Skeletal muscle satellite cell (primary cell): ENCODE measurements at regions not wholly inside any gene's neighbourhood (a gene's known extent, or its start where the extent isn't known, plus 50 kb on each side); places are given as distances from the start of the nearest gene placed in this dataset.

Source experiments
- H3K27me3 ChIP-seq: 2 replicates; pipeline ENCODE4 v1.7.0; 2013; ENCODE audit warnings: low read length; ENCODE audit not compliant: control insufficient read depth, insufficient read depth
- H3K36me3 ChIP-seq: 2 replicates; pipeline ENCODE4 v1.7.0; 2013; ENCODE audit warnings: mild to moderate bottlenecking, control low read depth, low read length; ENCODE audit not compliant: insufficient read depth
- H3K4me1 ChIP-seq: 2 replicates; pipeline ENCODE4 v1.7.0; 2013; ENCODE audit warnings: low read length; ENCODE audit not compliant: control insufficient read depth, insufficient read depth
- H3K4me2 ChIP-seq: 2 replicates; pipeline ENCODE4 v1.7.0; 2013; ENCODE audit warnings: mild to moderate bottlenecking, low read length
- H3K4me3 ChIP-seq: 2 replicates; pipeline ENCODE4 v1.7.0; 2013; ENCODE audit warnings: low read length
- H3K9ac ChIP-seq: 2 replicates; pipeline ENCODE4 v1.7.0; 2013; ENCODE audit warnings: mild to moderate bottlenecking, low read depth, low read length, moderate library complexity
- H3K9me3 ChIP-seq: replicated peaks from 2 replicates; pipeline ENCODE4 v1.7.0; 2013; ENCODE audit warnings: mild to moderate bottlenecking, control low read depth, low read length

DNA sequence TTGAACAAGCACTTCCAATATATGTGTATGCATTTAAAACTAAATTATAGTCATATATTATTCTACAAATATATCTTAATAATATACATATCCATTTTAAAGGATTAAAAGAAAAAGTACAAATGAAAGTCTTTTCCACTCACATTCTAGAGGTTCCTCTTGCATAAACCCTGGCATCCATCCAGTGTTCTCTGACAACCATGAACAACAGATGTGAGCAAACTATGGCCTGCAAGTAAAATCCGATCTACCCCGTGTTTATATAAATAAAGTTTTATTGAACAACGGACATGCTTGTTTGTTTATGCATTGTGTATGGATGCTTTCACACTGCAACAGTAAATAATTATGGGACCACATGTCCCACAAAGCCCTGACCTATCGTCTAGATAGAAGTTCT lies 1122.3 kb downstream of the EPHA7 start:
- Histone ChIP-seq H3K9ac (no peak overlapping the region), H3K4me3 (no peak overlapping the region), H3K27me3 (no peaks in the 10 kb centered on the region), H3K4me2 (no peak overlapping the region), H3K4me1 (no peaks in the 10 kb centered on the region), H3K36me3 (no peaks in the 10 kb centered on the region), H3K9me3 (no peaks in the 10 kb centered on the region)

DNA sequence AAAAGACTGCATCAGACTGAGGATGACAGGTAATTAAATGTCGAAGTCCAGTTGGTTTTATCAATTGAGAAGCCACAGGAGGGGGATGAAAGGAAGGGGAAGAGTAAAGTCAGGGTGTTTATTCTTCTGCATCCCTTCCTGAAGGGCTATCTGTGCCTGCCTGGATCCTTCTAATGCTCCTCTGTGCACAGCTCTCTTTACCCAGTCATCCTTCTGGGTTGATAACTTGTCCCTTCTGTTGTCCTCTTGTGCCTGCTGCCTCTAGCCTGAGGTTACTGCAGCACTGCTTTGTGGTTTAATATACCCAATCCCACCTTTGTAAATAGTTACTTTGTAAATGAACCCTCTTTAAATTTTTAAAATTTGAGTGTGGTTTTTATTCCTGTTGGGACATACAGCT lies 1127.3 kb downstream of the EPHA7 start:
- Histone ChIP-seq H3K4me3 (no peak overlapping the region), H3K4me1 (no peaks in the 10 kb centered on the region), H3K9me3 (no peaks in the 10 kb centered on the region), H3K36me3 (no peaks in the 10 kb centered on the region), H3K4me2 (no peak overlapping the region), H3K9ac (no peak overlapping the region), H3K27me3 (no peaks in the 10 kb centered on the region)

GRCh38 chr6:92289831-92290230 lies 1129.5 kb downstream of the EPHA7 start:
- Histone ChIP-seq H3K9me3 (no peaks in the 10 kb centered on the region), H3K4me3 (no peak overlapping the region), H3K4me2 (no peak overlapping the region), H3K9ac (no peak overlapping the region), H3K4me1 (no peaks in the 10 kb centered on the region), H3K27me3 (no peaks in the 10 kb centered on the region), H3K36me3 (no peaks in the 10 kb centered on the region)

GRCh38 chr6:92281571-92282076 lies 1137.7 kb downstream of the EPHA7 start:
- Histone ChIP-seq H3K4me3 (no peak overlapping the region), H3K9me3 (no peaks in the 10 kb centered on the region), H3K4me1 (peaks cover 3% of the 10 kb centered on the region)

DNA sequence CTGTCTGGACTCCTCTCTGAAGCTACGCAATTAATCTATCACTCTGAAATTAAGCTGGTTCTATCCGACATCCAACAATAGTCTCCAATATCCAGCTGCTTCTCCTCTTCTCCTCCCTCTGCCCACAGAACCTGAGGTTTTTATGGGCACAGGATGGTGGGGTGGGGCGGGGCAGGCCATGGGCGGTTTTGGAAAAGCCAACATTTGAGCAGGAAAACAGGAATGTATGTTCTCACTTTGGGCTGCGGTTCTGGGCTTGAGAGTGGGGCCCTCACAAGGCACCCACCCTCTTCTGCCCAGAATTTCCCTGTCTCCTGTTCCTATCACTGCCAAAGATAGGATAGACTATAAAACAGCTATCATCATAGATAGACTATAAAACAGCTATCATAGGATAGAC lies 1144.2 kb downstream of the EPHA7 start:
- no peaks in the 10 kb centered on the region for H3K27me3 ChIP-seq
- H3K4me1 ChIP-seq = no peaks in the 10 kb centered on the region
- no peak overlapping the region for H3K9ac ChIP-seq
- H3K9me3 ChIP-seq = no peaks in the 10 kb centered on the region
- no peak overlapping the region for H3K4me2 ChIP-seq
- no peaks in the 10 kb centered on the region for H3K36me3 ChIP-seq
- H3K4me3 ChIP-seq = no peak overlapping the region

More at GRCh38 chr6:92281571-92282076, 1137.7 kb downstream of the EPHA7 start:
- Histone ChIP-seq H3K4me2 (no peak overlapping the region), H3K9ac (no peak overlapping the region), H3K36me3 (no peaks in the 10 kb centered on the region), H3K27me3 (no peaks in the 10 kb centered on the region)

DNA sequence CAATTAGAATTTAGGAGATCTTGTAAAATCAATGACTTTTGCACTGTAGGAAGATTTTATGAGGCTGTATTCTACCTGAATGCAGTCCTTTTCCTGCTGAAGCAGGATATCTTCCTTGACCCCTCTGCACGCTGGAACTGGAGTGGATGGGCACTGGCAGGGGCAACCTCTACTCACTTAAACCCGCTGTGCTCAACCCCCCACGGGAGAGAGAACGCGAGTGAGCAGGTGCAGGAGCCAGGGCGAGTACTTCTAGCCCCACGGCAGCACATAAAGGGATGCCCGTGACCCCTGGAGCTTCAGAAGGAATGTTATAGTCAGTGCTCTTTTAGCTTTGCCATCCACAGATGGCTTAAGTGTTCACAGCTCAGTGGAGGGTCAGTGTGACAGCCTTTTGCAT lies 1144.8 kb downstream of the EPHA7 start:
- no peak overlapping the region for H3K9ac ChIP-seq
- H3K4me2 ChIP-seq = no peak overlapping the region
- no peaks in the 10 kb centered on the region for H3K27me3 ChIP-seq
- no peaks in the 10 kb centered on the region for H3K9me3 ChIP-seq
- no peaks in the 10 kb centered on the region for H3K4me1 ChIP-seq
- no peaks in the 10 kb centered on the region for H3K36me3 ChIP-seq
- H3K4me3 ChIP-seq = no peak overlapping the region

DNA sequence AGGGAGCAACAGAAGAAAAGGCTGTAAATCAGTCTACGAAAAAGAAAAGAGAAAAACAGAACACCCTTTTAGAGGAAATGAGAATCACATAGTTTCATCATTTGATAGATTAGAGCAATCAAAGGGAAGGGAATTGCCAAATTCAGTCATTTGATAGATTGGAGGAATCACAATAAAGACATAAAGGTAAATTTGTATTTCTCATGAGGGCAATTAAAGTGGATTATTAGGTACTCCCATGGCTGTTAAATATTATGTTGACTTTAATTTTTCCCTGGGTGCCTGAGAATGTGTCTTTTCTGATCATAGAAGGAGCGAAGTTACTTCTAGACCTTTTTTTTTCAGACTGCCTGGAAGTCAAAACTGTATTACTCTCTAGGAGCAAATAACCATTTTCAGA lies 1145.7 kb downstream of the EPHA7 start:
- Histone ChIP-seq H3K9me3 (no peaks in the 10 kb centered on the region), H3K36me3 (no peaks in the 10 kb centered on the region), H3K4me1 (no peaks in the 10 kb centered on the region), H3K4me3 (no peak overlapping the region), H3K27me3 (no peaks in the 10 kb centered on the region), H3K9ac (no peak overlapping the region), H3K4me2 (no peak overlapping the region)

GRCh38 chr6:92271091-92271490 lies 1148.3 kb downstream of the EPHA7 start:
- H3K27me3 ChIP-seq = no peaks in the 10 kb centered on the region
- H3K4me1 ChIP-seq = no peaks in the 10 kb centered on the region
- no peak overlapping the region for H3K4me3 ChIP-seq
- H3K9ac ChIP-seq = no peak overlapping the region
- H3K4me2 ChIP-seq = no peak overlapping the region
- no peaks in the 10 kb centered on the region for H3K9me3 ChIP-seq
- H3K36me3 ChIP-seq = no peaks in the 10 kb centered on the region

DNA sequence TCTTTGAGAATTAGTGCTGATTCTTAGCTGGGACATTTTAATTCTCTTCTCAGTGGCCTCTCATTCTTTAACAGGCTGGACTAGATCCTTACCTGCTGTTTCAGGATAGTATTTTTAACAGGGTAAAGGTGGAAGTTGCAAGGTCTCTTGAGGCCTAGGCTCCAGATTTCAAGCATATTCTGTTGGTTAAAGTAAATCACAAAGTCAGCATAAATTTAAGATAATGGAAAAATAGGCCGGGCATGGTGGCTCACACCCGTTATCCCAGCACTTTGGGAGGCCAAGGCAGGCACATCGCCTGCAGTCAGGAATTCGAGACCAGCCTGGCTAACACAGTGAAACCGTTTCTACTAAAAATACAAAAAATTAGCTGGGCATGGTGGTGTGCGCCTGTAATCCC lies 1149.0 kb downstream of the EPHA7 start:
- Histone ChIP-seq H3K36me3 (no peaks in the 10 kb centered on the region), H3K4me3 (no peak overlapping the region), H3K27me3 (no peaks in the 10 kb centered on the region), H3K4me1 (no peaks in the 10 kb centered on the region), H3K9ac (no peak overlapping the region), H3K4me2 (no peak overlapping the region), H3K9me3 (no peaks in the 10 kb centered on the region)

DNA sequence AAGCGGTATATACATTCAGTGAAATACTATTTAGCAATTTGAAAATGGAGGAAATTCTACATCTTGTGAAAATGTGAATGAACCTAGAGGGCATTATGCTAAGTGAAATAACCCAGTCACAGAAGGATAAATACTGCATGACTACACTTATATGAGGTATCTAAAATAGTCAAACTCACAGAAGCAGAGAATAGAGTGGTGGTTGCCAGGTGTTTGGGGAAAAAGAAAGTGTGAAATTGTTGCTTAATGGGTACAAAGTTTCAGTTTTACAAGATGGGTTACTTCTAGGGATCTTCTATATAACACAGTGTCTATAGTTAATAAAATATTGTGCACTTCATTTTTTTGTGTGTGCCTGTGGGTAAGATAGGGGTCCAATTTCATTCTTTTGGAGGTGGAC lies 1152.0 kb downstream of the EPHA7 start:
- H3K4me1 ChIP-seq = no peaks in the 10 kb centered on the region
- no peak overlapping the region for H3K4me3 ChIP-seq
- no peaks in the 10 kb centered on the region for H3K27me3 ChIP-seq
- no peaks in the 10 kb centered on the region for H3K36me3 ChIP-seq
- H3K4me2 ChIP-seq = no peak overlapping the region
- no peak overlapping the region for H3K9ac ChIP-seq
- H3K9me3 ChIP-seq = no peaks in the 10 kb centered on the region

GRCh38 chr6:92263864-92264263 lies 1155.5 kb downstream of the EPHA7 start:
- Histone ChIP-seq H3K4me2 (no peak overlapping the region), H3K4me3 (no peak overlapping the region), H3K9ac (no peak overlapping the region), H3K36me3 (no peaks in the 10 kb centered on the region), H3K27me3 (no peaks in the 10 kb centered on the region), H3K9me3 (no peaks in the 10 kb centered on the region), H3K4me1 (no peaks in the 10 kb centered on the region)

DNA sequence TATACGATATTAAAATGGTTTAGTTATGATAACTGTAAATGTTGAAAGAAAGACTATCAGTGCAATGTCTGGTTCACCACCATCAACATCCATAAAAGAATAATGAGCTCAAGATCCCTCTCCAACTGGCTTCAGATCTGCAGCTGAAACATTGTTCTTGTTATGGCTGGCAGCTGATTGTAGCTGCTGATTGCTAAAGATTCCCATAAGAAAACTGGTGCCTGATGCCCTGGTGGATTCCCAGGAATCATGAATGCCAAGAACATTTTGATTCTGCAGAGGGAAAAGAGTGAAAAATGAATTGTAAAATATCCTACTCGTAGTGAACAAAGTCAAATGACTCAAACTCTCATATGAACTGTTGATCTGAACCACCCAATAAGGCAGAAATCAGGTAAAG lies 1160.2 kb downstream of the EPHA7 start:
- Histone ChIP-seq H3K4me1 (no peaks in the 10 kb centered on the region), H3K9me3 (no peaks in the 10 kb centered on the region), H3K36me3 (no peaks in the 10 kb centered on the region), H3K4me2 (no peak overlapping the region), H3K4me3 (no peak overlapping the region), H3K27me3 (no peaks in the 10 kb centered on the region), H3K9ac (no peak overlapping the region)
